ENCODE measurements at regions not wholly inside any gene's neighbourhood (a gene's known extent, or its start where the extent isn't known, plus 50 kb on each side); places are given as distances from the start of the nearest gene placed in this dataset.

DNA sequence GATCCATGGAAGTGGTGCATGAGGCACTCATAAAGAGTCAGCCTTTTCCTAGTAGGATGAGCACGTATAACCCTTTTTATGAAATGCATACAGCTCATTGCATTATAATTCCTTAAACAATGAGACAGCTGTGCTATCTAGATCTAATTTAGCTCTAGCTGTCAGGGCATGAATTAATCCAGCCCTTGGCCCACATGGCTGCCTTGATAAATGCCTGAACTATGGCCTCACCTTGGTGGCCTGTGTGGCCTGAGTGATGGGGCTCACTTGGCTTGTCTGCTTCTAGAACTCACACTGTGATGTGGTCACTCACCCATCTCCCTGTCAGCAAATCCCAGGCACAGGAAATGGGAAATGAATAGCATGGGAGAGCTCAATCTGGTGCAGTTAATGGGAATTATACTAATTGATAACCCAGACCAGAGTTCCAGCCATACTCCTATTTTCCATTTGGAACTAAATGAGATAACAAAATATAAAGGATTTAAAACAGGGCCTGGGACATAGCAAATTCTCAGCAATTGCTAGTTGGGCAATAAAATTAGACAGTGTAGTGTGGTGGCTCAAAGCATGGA lies 153.6 kb downstream of the HS3ST2 start:
- H3K27ac ChIP-seq = no peak overlapping the region
- TF ChIP-seq, protein P1, sequence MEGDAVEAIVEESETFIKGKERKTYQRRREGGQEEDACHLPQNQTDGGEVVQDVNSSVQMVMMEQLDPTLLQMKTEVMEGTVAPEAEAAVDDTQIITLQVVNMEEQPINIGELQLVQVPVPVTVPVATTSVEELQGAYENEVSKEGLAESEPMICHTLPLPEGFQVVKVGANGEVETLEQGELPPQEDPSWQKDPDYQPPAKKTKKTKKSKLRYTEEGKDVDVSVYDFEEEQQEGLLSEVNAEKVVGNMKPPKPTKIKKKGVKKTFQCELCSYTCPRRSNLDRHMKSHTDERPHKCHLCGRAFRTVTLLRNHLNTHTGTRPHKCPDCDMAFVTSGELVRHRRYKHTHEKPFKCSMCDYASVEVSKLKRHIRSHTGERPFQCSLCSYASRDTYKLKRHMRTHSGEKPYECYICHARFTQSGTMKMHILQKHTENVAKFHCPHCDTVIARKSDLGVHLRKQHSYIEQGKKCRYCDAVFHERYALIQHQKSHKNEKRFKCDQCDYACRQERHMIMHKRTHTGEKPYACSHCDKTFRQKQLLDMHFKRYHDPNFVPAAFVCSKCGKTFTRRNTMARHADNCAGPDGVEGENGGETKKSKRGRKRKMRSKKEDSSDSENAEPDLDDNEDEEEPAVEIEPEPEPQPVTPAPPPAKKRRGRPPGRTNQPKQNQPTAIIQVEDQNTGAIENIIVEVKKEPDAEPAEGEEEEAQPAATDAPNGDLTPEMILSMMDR (IDR thresholded peaks at IDR 0.05) = no peak
- TF ChIP-seq ZFX (IDR thresholded peaks at IDR 0.05; ENCODE audit: borderline replicate concordance) = no peak
